Activated naive CD4-positive, alpha-beta T cell treated with Interleukin-2 at 50 U/mL for 16 hours (primary cell): ENCODE measurements at regions not wholly inside any gene's neighbourhood (a gene's known extent, or its start where the extent isn't known, plus 50 kb on each side); places are given as distances from the start of the nearest gene placed in this dataset.
"Not testable (repeated sequence)": the region's sequence is repeated elsewhere in the genome, so short reads cannot be mapped to it uniquely, and the experiment has no call there.

ENCODE experiments used
- DNase-seq: peaks from one replicate; pipeline ENCODE4 v3.0.0-alpha.2; 2020

- no peak for DNase-seq
Observed at GRCh38 chr10:2616215-2616614, 451.1 kb upstream of the PFKP start.

GRCh38 chr10:2611603-2612002 is 455.7 kb upstream of the PFKP start:
- DNase-seq = no peak

DNA sequence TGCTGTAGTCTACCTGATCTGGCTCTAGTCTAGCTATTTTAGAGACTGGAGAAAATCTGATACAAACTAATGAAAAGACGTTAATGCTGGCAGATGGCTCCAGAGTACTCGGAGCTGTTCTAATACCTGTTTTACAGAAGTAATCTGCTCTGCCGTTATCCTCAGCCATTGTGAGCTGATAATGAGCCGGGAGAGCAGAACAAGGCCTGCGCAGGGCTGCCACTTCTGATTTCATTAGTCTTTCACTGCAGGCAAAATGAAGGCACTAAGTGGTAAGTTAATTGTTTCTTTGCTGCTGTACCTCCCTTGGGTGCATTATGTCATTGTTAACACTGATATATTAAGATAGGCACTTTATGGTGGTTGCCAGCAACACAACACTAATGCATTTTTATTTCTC is 456.4 kb upstream of the PFKP start:
- no peak for DNase-seq

DNA sequence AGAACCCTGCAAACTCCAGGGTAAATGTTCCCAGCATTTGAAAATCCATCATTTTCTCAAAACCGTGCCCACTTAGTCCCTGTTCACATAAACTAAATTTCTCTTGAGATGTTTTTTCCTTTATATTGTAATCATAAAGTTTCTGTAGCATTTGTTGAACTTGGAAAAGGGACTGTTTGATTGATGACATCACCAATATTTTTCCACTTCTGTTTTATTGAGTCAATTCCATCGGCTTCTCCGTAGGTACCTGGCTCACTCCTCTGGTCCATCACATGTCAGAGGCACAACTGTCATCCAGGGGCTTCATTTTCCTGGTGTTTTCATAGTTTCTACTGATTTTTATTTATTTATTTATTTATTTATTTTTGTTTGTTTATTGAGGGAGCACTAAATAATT is 462.5 kb upstream of the PFKP start:
- no peak for DNase-seq

- no peak for DNase-seq
Observed at GRCh38 chr10:2599571-2599970, 467.8 kb upstream of the PFKP start.

DNA sequence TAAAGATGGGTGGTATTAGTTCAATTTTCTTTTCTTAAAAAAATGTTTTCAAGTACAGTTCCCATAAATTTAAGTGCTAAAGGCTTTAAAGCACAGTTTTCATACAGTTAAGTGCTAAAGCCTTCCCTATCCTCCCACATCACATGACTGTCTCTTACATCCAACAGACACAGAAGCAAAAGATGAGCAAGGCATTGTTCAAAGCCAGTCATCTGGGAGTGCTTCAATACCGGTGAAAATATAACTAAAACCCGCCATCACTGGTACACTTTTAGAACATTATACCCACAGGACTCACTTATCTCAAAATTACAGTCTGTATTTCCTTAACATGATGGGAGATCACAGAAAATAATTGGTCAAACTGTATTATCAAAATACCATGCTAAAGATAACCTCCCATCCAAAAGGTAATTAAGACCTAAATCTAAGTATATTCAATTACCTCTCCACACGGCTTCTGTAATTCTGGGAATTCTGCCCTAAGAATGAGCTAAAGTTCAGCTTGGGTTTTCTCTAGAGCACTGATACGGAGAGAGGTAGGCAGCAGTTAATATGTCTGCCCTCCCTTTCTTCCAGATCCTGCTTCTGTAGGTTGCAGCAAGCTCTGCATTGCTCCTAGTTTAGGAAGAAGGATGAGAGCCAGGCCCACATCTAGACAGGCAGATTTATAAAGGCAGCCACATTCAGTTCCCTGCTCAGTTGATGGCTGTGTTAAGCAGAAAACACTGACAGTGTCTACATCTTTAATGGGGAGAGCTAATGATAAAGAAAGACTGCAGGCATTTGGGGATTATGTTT is 474.8 kb upstream of the PFKP start:
- no peak for DNase-seq

- DNase-seq = no peak
Observed at GRCh38 chr10:2589196-2589595, 478.2 kb upstream of the PFKP start.

GRCh38 chr10:2584385-2584784 is 483.0 kb upstream of the PFKP start:
- no peak for DNase-seq

DNA sequence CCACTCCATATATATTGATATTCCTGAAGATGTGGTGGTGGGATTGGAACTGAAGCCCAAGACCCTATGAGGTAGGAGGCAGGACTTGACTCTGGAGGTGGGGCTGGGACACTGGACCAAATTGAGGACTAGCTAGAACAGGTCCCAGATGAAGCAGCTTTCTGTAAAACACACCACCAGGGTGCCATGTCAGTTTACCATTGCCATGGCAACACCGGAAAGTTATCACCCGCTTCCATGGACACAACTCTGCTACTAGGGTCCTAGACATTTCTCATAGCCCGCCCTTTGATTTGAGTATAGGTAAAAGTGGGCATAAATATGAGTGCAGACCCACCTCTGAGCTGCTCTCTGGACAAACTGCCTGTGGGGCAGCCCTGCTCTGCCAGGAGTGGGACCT is 490.5 kb upstream of the PFKP start:
- DNase-seq = no peak

DNA sequence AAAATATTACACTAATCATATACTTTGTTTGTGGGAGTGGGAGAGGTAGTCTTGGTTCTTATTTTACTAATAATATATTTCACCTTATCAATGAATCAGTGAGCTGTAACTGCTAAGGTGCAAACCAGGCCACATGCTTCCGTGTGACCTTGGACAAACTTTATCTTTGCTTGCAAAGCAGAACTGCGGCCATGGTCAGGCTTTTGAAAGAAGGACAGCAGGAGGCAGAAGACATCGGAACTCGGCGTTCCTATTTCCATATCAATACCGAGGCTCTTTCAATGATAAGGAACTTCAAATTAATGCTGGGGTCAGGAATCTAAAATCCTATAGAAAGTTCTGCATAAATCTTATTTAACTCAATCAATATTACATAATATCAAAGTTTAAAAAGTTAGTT is 491.9 kb upstream of the PFKP start:
- DNase-seq = no peak

GRCh38 chr10:2572611-2573010 is 494.7 kb upstream of the PFKP start:
- DNase-seq = no peak

- no peak for DNase-seq
Observed at GRCh38 chr10:2556883-2557282, 510.5 kb upstream of the PFKP start.

DNA sequence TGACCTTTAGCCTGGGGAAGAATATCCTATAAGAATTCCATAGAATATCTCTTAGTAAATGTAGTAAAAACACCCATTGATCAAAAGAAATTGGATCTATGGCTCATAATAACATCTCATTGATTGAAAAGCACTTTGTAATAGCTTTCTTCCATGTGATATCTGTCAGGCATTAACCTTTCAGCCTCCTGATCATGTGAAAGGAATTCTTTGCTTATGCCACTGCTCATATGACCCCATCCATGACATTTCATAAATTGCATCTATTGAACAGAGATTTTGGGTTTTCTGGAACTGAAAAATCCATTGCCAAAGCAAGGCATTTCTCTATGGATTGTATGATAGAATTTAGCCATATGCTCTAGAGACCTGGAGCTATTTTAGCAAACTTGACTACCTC is 519.3 kb upstream of the PFKP start:
- DNase-seq = no peak

DNA sequence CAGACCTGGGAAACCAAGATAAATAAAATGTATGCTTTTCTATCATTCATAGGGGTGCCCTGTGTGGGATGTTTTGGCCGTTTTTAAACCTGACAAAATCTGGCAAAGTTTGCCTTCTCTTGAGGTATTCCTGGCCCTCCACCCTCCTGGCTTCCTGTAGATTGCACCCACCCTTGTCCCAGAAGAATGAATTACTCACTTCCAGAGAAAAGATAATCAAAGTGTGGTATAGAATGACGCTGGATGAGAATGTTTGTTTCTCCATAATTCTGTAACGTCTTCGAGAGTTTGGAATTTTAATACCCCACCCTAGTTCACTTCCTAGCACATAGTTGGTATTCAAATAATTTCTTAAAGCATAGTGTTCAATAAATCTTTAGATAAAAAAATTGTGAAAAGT is 519.7 kb upstream of the PFKP start:
- no peak for DNase-seq

- DNase-seq = not testable (repeated sequence)
Observed at GRCh38 chr10:2546894-2547293, 520.5 kb upstream of the PFKP start.

- DNase-seq = no peak
Observed at GRCh38 chr10:2543974-2544373, 523.4 kb upstream of the PFKP start.

DNA sequence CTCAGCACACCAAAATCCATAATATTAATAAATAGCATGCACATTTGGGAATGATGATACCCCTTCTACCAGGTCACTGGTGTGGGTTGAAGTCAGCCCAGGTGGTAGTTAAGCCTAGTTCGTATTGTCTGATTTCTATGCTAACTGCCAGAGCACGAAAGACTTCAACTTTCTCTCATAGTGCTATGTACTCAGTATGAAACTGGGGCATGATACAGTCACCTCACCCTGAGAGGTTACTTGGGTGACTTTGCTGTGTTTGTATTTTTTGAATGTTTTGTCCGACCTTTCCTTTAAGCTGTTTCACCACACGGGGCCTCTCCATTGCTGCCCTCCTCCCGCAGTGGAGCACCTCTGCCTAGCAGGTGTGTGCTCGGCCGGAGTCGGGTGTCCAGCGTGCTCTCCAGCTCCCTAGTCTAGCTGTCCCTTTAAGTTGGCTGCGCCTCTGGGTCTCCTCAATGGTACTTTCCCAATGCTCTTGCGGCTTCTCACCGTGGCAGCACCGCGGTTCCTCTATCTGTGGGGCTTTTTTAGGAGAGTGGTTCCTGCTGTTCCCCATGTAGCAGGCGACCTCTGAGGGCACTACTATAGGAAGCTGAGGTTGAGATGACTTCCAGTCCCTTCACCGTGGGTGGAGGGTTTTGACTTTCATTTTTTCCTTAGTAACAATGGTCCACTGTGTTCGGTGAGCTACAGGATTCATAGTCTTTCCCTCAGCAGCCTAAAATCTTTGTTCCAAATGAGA is 524.0 kb upstream of the PFKP start:
- DNase-seq = no peak

- DNase-seq = no peak
Observed at GRCh38 chr10:2541176-2541575, 526.2 kb upstream of the PFKP start.

DNA sequence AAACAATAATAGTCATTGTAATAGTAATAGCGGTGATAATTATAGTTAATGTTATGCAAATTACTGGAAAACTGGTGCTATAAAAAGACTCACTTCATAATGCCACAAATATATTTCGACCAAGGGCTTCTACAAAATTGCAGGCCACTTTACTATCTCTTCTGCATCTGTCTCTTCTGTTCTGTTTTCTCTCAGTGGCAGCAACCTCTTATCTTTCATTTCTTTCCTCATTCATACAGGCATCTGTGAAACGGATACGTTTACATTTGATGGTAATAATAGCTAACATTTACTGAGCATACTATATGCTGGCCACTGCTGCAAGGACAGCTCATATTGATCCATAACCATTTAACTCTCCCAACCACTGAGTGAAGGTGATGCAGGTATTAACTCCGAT is 537.4 kb upstream of the PFKP start:
- DNase-seq = no peak

GRCh38 chr10:2525781-2526180 is 541.6 kb upstream of the PFKP start:
- DNase-seq = no peak

GRCh38 chr10:2519139-2519538 is 548.2 kb upstream of the PFKP start:
- DNase-seq = no peak

DNA sequence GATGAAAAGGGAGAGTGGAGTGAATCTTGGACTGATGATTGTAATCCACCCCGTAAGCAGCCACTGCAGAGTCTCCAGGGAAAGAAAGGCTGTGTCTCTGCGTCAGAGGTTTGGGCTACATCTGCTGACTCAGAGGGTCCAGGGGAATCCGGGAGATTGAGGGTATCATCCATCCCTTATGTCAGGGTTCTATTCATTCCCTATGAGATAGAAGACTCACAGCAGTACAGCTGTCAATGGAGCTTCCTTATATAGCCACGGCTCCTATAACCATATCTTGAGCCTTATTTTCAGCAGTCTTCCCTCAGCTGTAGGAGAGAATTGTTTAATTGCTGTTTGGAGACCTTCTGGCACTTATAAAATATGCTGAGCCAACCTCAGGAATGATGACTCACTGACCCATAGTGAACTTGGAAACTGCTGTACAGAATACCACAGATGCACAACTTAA is 558.2 kb upstream of the PFKP start:
- DNase-seq = no peak

GRCh38 chr10:2501366-2501940 is 565.9 kb upstream of the PFKP start:
- not testable (repeated sequence) for DNase-seq

- no peak for DNase-seq
Observed at GRCh38 chr10:2494399-2494798, 572.9 kb upstream of the PFKP start.
